ENCODE measurements at regions not wholly inside any gene's neighbourhood (a gene's known extent, or its start where the extent isn't known, plus 50 kb on each side); places are given as distances from the start of the nearest gene placed in this dataset.

DNA sequence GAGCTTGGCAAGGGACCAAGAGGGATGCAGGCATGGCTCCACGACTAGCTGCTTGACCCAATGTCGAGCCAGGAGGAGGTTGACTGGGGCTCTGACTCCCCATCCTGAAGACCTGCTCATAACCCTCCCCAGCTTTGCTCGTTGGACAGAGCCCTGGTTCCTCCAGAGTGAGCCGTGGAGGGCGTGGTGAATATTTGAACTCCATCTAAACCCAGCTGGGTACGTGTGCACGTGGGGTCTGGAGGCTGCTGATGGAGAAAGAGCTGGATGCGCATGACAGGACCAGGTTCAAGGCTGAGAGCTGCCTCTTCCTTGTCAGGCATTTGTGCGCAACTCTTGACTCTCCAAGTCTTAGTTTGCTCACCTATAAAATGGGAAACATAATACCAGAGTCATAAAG is 282.8 kb downstream of the TLE3 start:
- no peak for DNase-seq (ENCODE audit: low read depth in 2 of 2)

DNA sequence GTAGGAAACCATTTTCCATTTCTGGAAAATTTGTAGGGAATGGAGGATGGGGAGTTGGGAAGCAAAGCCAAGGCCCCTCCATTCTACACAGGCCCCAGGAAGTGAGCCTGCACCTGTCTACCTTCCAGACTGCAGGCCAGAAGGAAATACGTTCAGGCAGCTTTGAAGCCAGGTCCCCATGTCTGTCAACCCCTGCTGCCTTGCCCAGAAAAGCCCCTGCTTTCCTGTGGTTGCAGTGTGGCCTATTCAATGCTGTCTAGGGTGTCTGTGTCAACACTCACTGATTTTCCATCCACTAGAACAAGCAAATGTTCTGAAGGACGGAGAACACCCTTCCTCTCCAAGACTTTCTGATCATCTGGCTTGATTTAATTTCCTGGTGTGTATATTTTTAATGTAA is 281.9 kb downstream of the TLE3 start:
- DNase-seq (ENCODE audit: low read depth in 2 of 2), result no peak

DNA sequence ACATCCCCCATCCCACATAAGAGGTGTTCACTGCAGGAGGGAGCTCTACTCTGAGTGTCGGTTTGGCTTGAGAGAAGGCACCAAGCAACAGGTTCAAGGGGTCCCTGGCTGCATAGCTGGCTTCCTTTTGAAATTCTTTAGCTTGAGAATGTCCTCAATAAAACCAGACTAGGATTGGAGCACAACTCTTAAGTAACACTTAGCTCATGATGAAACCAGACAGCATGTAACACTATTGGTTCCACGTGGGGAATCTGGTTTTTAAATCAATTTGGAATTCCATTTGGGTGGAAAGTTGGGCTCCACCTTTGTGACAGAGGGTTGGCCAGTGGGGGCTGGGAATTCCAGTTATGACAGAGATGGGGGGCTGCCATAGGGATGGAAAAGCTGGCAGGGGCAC is 281.2 kb downstream of the TLE3 start:
- no peak for DNase-seq (ENCODE audit: low read depth in 2 of 2)

DNA sequence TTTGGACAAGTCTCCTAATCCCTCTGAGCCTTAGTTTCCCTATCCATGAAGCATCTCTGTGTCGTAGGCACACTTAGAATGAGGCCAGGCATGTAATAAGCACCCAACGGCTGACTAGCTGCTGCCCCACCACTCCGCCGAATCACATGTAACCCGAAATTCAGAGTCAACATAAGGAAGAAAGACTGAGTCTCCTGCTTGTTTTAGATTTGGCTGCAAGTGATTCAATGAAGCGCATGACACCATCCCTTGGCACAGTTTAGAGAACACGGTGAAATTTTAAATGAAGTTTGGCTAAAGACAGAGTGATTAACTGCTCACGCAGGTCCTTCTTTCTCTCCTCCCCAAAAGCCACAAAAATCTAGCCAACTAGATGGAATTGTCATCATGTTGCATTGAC is 279.2 kb downstream of the TLE3 start:
- no peak for DNase-seq (ENCODE audit: low read depth in 2 of 2)

DNA sequence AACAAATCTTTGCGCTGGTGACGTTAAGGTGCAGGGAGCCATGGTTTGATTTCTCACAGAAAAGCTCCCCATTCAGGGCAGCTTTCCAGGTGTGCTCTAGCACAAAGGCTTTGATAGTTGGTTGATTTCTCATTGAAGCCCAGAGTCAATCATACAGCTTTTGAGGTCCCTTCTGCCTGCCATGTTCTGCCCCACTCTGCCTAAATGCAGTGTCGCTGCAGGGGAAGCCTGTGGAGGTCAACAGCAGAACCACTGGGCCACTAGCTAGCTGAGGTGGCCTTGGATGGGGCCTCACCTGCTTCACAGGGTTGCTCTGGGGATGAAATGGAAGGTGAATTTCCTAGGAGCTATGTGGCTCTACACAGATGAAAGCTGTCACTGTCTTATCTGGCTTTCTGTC is 278.3 kb downstream of the TLE3 start:
- no peak for DNase-seq (ENCODE audit: low read depth in 2 of 2)

DNA sequence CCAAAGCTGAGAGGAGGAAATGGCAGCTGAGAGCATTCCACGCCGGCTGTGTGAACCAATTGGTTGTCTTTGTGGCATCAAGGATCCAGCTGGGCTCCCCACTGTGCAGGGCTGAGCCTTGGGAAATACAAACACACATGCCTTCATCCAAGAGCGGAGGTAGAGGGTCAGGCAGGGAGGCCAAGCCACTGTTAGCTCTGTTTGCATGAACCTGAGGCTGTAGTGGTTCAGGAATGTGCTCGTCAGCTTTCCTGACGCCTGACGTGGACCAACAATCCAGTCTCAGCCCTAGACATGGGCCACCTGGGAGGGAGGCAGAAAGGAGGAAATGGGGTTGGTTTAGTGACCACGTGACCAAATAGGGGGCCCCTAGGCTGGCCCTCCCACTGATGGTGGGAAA is 276.9 kb downstream of the TLE3 start:
- no peak for DNase-seq (ENCODE audit: low read depth in 2 of 2)

DNA sequence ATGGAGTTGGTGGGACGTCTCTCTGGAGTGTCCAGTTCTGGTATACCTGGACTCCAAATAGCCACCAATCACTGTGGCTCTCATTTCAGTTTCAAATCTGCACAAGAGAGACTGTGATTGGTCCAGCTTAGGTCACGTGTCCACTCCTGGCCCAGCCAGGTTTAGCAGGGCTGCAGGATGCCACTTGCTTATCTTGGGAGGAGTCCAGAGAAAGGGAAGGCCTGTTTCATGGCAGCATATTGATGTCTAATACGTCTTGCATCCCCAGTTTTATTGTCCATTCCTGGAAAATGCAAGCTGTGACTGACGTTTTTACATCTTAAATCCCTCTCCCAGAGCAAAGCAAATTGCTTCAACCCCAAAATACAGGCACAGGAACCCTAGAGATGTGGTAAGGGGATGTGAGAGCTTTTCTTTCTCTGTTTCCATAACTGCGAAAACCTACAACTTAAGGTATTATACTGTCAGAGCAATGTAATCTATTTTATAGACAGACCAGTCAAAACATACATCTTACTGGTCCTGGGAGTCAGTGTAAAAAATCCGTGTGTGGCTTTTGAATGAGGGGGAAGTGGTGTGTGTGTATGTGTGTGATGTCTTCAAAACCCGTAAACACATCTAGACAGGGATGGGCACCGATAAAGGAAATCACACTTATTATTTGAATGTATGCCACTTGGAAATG is 274.4 kb downstream of the TLE3 start:
- no peak for DNase-seq (ENCODE audit: low read depth in 2 of 2)

DNA sequence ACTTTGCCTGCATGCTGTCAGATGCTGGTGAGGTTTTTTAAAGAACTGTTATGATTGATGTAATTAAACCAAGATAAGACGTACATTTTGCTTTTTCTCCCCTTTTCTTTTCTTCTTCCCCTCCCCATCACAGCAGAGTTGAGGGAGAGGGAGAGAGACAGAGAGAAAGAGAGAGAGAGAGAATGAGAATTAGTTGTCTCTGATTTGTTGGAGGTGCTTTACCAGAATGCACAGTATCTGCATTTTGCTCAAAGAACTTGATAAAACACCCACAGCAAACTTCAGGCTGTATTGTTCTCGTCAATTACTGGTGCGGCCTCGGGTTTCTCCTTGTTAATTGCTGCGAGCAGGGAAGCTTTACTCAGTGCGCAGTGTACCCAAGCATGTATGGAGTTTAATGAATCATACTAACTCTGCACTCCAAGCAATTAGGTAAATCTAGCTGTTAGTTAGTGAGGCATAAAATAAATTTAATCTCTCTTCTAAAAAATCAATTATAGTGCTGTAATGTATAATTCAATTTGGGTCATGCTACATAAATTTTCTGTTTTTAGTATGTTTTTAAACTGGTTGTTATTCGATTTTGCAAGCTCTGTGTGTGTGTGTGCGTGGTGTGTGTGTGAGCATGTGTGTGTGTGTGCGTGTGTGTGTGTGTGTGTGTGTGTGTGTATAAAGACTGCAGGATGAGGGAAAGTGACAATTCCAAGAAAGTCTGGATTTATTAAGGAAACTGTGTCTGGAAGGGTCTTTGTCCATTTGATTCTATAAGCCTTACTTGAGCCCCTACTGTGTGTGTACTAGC is 273.4 kb downstream of the TLE3 start:
- no peak for DNase-seq (ENCODE audit: low read depth in 2 of 2)

DNA sequence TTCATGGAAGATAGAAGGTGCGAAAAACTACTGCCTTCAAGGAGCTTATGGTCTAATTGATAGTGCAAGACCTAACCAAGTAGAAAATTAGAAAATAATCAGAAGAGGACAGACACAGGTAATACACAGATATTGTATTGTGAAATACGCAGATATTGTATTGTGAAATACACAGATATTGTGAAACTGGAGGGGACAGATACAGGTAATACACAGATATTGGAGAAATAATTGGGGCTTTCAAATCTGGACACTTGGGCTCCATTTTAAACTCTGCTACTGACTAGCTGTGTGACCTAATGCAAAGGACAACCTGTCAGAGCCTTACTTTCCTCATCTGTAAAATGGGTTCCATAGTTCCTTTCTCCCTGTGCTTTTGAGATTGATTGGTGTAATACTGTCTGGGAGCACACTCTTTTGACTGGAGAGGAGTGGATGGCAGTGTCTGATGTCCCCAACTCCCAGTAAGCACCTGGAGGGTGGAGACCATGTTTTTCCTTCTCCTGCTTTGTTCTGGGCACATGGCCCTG is 272.8 kb downstream of the TLE3 start:
- DNase-seq (ENCODE audit: low read depth in 2 of 2), result no peak

DNA sequence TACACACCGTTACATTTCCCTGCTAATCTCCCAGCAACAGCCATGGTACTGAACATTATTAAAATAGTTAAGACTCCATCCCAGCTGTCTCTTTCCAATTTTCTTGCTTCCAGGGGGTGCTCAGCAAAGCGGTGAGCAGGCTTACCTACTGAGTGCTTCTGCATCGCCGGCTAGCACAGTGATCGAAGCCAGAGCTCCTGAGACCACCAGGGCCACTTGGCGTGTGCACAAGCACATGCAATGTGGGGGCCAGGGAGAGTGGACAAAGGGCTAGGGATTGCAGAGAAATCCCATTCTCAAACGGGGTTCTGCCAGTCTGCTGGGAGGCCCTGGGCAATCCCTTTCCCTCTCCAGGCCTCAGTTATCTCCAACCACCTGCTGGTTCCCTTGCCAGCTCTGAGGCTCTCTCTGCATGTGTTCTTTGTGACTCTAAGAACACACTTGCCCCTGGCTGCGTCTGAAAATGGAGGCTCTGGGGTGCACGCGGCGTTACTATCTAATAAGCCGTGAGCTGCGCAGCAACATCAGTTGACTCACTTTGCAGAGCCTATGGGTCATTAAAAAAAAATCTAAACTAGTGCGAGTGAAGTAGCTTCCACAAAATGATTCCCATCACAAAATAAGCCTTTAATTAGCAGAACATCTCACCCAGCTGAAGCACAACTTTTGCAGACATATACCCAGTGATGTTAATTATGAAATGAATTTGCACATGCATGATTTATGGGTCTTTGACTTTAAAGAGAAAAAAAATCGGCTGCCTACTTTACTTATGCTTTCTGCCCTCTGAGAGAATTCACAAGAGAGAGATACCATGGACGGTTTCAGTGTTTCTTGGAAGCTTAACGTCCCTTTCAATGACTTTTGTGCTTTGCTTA is 271.5 kb downstream of the TLE3 start:
- no peak for DNase-seq (ENCODE audit: low read depth in 2 of 2)

DNA sequence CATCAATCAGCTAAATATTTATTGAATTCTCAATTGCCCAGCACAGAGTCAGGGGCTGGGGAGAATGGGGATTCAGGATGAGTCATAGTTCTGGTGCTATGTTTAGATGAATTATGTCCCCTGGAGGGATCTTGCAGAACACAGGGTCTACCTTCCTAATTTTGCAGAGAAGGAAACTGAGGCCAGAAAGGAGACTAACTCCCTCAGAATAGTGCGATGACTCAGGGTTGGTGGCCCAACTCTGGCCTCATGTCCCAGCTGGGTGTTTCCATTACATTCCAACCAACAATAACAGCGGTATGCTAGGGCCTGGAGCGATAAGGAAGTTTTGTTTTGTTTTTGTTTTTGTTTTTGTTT is 270.9 kb downstream of the TLE3 start:
- DNase-seq (ENCODE audit: low read depth in 2 of 2), result no peak

DNA sequence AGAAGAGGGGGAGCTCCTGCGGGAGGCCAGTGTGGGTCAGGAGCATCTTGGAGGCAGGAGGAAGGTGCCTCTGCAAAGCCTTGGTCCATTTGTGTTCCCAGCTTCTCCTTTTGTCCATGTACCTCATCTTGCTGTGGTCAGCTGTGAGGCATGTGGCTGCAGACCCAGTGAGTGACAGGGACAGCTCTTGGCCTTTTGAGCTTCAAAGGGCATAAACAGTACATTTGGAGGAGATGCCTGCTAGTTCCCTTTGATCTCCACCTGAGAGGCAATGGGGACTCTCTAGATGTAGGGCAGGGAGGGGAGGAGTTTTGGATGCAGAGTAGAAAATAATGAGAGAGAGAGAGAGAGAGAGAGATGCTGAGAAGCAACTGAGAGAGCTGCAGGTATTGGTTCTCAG is 270.0 kb downstream of the TLE3 start:
- DNase-seq (ENCODE audit: low read depth in 2 of 2), result no peak

DNA sequence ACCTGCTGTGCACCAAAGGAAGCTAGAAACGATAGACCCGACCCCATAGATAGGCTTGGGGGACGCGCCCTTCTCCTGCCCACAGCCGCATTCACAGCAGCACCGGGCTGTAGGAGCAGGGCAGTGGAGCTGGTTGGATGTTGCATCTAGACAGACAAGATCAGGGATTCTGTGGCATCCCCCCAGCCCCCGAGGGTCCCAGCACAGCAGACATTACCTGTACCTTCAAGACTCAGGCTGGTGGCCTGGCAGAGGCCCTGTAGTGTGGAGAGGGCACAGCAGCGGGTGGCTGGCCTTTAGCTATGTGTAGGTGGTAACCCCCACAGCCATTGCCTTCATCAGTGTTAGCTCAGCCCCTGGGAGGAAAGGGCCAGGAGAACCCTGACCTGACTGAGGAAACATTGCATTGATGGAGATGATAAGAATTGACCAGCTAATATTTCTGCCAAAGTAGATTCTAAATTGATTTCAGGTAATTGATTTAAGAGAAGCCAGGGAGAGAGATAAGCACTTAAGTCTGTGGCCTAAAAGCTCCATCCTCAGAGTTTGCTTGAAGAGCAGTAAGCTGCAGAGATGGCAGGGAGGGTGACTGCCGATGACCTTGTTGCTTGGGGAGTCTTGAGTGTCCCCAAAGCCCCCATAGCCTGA is 269.4 kb downstream of the TLE3 start:
- no peak for DNase-seq (ENCODE audit: low read depth in 2 of 2)

DNA sequence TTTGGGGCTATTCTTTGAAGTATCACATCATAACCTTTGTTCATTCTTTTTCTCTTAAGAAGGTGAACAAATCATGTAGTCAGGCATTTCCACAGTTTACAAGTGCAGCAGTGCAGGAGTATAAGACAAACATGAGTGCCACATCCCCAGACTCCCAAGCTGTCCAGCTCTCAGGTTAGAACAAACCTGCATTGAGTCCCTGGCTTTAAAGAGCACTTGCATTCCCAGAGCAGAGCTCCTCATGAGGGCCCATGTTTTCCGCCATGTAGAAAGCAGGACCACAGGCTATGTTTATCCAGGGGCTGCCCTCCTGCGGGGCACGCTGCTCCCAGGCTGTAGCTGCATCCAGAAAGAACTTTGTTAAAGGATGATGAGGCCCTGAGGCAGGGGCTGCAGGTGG is 267.7 kb downstream of the TLE3 start:
- no peak for DNase-seq (ENCODE audit: low read depth in 2 of 2)

DNA sequence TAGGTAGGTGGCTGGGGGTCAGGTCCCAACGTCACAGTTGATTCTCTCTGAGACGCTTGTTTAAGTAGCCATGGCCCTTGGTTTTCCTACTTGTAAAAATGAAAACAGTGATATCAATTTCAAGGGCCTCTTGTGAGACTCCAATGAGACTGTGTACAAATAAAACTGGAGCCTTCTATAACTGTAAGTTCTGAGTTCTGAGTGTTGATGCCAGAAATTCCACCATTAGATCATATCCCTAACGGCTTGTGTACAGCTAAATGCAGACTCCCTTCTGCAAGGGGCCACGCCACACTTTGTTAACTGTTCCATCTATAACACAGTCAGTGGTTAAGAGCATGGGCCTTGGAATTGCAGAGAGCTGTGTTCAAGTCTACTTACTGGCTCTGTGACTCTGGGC is 267.3 kb downstream of the TLE3 start:
- DNase-seq (ENCODE audit: low read depth in 2 of 2), result no peak

DNA sequence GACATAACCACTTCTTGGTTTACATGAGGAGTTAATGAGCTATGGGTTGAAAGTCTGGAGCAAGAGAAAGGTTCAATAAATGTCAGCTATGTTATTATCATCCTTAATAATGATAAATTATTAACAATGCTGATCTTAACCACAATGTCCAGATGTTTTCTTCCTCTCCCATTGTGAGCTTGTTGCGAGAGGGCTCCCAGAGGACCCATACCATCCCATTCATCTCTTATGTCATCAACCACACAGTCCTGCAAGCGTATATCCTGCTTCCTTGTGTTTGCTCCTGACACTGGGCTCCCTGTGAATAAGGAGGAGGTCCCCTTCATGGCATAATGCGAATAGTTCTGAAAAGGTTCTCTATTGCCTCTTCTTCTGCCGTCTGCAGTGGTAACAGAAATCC is 266.8 kb downstream of the TLE3 start:
- DNase-seq (ENCODE audit: low read depth in 2 of 2), result no peak

DNA sequence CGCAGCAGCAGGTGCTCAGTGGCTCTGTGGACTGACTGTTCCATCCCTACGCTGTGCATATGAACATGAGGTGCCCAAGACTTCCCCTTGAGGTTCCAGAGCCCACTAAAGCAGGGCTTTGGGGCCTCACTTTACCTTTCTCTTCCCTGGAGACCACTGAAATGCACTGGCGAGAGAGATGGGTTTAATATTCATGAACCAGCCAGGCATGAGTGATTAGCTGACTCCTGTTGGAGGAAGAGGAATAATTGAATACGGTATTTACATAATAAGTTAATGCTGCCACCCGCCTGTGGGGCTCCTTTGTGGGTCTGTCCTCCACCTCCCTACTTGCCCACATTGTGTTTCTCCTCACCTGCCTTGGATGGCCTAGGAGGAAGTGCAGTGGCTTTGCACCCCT is 263.4 kb downstream of the TLE3 start:
- no peak for DNase-seq (ENCODE audit: low read depth in 2 of 2)

DNA sequence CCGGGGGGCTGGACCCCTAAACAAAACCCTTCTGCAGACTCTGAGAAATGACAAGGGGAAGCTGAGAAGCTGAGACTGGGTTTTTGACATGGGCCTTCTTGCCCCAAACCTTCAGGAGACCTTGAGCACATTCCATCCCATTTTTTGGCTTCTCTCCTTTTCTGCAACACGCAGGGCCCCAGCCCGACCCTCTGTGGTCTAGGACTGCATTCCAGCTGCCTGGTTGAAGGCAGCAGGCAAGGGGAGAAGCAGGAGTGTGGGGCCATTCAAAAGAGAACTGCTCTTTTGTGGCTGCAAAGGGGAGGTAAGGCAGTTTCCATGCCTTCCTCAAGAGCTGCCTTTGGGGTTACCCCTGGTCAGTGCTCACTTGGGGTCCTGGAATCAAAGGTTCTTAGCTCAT is 263.0 kb downstream of the TLE3 start:
- DNase-seq (ENCODE audit: low read depth in 2 of 2), result no peak

DNA sequence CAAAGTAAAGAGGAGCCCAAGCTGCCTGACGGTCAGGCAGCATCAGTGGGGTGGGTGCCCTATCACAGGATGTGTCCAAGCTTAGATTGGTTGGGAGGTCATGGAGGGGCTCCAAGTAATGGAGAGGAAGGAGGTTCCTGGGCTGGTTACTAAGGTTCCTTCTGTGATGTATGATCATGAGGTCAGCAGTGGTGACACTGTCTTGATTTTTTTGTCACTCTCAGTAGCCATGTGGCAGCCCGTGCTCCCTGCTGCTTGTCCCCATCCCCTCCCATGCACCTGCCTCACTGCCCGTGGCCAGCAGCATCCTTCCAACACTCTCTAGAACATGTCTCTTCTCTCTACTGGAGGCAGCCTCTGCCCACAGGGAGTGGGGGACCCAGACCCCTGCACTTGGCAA is 261.7 kb downstream of the TLE3 start:
- DNase-seq (ENCODE audit: low read depth in 2 of 2), result no peak

DNA sequence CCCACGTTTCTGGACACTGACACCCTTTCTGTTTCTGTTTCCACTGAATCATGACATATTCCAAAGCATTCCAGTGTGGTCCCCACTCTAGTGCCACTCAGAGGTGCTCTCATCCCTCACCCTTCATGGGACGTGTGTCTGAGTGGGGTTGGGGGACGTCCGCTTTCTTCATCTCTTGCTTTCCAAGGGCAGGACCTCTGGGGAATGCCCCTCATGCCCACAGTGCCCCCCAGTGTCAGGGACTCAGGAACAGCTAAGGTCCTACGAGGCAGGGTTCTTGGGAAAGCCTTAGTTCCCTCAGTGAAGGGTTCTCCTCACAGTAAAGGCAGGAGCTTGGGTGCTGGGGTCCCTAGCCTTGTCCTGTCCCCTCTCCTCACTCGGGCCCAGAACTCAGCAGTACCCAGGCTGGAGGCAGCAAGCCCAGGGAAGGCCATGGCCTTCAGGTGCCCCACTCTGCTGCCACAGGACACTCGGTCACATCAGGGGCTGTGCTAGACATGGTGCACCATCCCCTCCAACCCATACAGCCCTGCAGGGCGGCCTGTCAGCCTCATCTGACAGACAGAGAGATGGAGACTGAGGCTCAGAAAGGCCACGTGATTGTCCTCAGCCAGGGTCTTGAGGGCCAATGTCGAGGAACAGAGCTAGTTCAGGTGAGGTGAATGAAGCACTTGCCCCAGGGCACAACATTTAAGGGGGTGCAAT is 261.0 kb downstream of the TLE3 start:
- DNase-seq (ENCODE audit: low read depth in 2 of 2), result no peak

DNA sequence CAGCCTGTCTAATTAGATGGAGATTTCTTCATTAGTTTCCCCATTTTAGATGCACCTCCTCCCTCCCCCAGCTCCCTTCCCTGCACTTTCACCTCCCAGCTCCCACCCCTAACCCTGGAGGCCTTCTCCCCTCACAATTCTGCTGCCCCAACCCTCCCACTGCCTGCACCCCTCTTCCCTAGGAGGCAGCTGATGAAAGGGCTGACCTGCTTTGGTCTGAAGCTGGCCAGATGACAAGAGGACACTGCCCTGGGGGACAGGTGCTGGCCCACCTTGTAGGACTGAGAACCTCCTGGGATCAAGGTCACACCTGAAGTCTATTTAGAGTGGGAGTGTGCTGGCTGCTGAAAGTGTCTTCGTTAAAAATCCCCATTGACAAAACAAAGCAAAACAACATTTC is 259.4 kb downstream of the TLE3 start:
- DNase-seq (ENCODE audit: low read depth in 2 of 2), result no peak

All from stimulated activated CD4-positive, alpha-beta T cell treated with anti-CD3 and anti-CD28 coated beads, Interleukin-4, amount 100 ng/mL, for 48 hours (primary cell).